PC-3 (cell line): ENCODE measurements at regions not wholly inside any gene's neighbourhood (a gene's known extent, or its start where the extent isn't known, plus 50 kb on each side); places are given as distances from the start of the nearest gene placed in this dataset.
A peak's percentile ranks its signal among the peaks of the same experiment; 100 is the strongest.

ENCODE experiments used
- ATAC-seq: fragments of 200-7000 bp; cut with Tn5 transposase; 2 replicates; pipeline ENCODE4 v1.9.1; 2020; ENCODE audit warnings: mild to moderate bottlenecking, moderate library complexity
- BruUV-seq: library from RNA; stranded (reverse); fragments of 400-500 nt; replicated peaks from 2 replicates; lab custom pipeline; 2021; lab: Mats Ljungman, UMichigan
- CTCF ChIA-PET: fragments of 300-600 bp; sonication (Branson Sonifier 250); formaldehyde crosslinking; loops from one replicate; lab custom pipeline; 2022; ENCODE audit warnings: antibody characterized with exemption; lab: Charles Lee
- POLR2A ChIA-PET: fragments of 300-600 bp; sonication (Branson Sonifier 250); formaldehyde crosslinking; loops from one replicate; lab custom pipeline; 2022; ENCODE audit warnings: antibody characterized with exemption; ENCODE audit not compliant: unreplicated experiment; lab: Charles Lee
- DNase-seq: peaks from one replicate; pipeline ENCODE4 v3.0.0-alpha.2; 2015
- H2AFZ ChIP-seq: fragments of 300-600 bp; sonication (generic); 2 replicates; pipeline ENCODE4 v1.6.0; 2016; ENCODE audit warnings: antibody characterized with exemption, low read length
- H3F3A ChIP-seq: fragments of 300-600 bp; sonication (generic); one replicate; pipeline ENCODE4 v1.6.0; 2017; ENCODE audit warnings: antibody characterized with exemption, low read length, control low read depth, mild to moderate bottlenecking; ENCODE audit not compliant: unreplicated experiment
- H3K27ac ChIP-seq: fragments of 300-600 bp; sonication (generic); 2 replicates; pipeline ENCODE4 v1.5.1; 2016; ENCODE audit warnings: mild to moderate bottlenecking, low read length
- H3K27me3 ChIP-seq: fragments of 300-600 bp; sonication (generic); 2 replicates; pipeline ENCODE4 v1.6.1; 2016; ENCODE audit warnings: low read length, mixed read lengths
- H3K36me3 ChIP-seq: fragments of 300-600 bp; sonication (generic); 2 replicates; pipeline ENCODE4 v1.6.1; 2016; ENCODE audit warnings: low read depth, mixed run types, low read length, mixed read lengths
- H3K4me1 ChIP-seq: fragments of 300-600 bp; sonication (generic); 2 replicates; pipeline ENCODE4 v1.5.1; 2016; ENCODE audit warnings: low read length; ENCODE audit not compliant: insufficient read depth
- H3K4me2 ChIP-seq: fragments of 300-600 bp; sonication (generic); 2 replicates; pipeline ENCODE4 v1.6.0; 2016; ENCODE audit warnings: low read length
- H3K4me3 ChIP-seq: fragments of 300-600 bp; sonication (generic); 2 replicates; pipeline ENCODE4 v1.5.1; 2016; ENCODE audit warnings: mild to moderate bottlenecking, low read length, mixed read lengths
- H3K79me2 ChIP-seq: fragments of 300-600 bp; sonication (generic); 2 replicates; pipeline ENCODE4 v1.6.1; 2017; ENCODE audit warnings: low read length, mixed read lengths
- H3K9ac ChIP-seq: fragments of 300-600 bp; sonication (generic); 2 replicates; pipeline ENCODE4 v1.6.0; 2016; ENCODE audit warnings: mild to moderate bottlenecking, low read length
- H3K9me2 ChIP-seq: fragments of 300-600 bp; sonication (generic); replicated peaks from 2 replicates; pipeline ENCODE4 v1.6.1; 2016; ENCODE audit warnings: mixed run types, low read length, mixed read lengths
- H3K9me3 ChIP-seq: fragments of 300-600 bp; sonication (generic); 2 replicates; pipeline ENCODE4 v1.6.1; 2016; ENCODE audit warnings: low read length, mixed read lengths
- H4K20me1 ChIP-seq: fragments of 300-600 bp; sonication (generic); 2 replicates; pipeline ENCODE4 v1.6.1; 2016; ENCODE audit warnings: low read length, mixed read lengths
- EZH2 ChIP-seq: fragments of 300-600 bp; sonication (generic); IDR thresholded peaks from one replicate; pipeline ENCODE4 v1.6.1; 2017; ENCODE audit warnings: antibody characterized with exemption, mild to moderate bottlenecking, low read length; ENCODE audit not compliant: unreplicated experiment
- EZH2phosphoT487 ChIP-seq: fragments of 300-600 bp; sonication (generic); IDR thresholded peaks from 2 replicates; pipeline ENCODE4 v1.6.1; 2018; ENCODE audit warnings: mild to moderate bottlenecking, antibody characterized with exemption, low read length, borderline replicate concordance
- intact Hi-C: fragments of 100-400 bp; cut with micrococcal nuclease; formaldehyde crosslinking; loops from 2 replicates; pipeline ENCODE4 v1.9.0; 2023
- TF ChIP-seq, protein P1 (sequence below): fragments of 300-600 bp; sonication (generic); conservative IDR thresholded peaks from 2 replicates; pipeline ENCODE4 v1.5.1; 2017; ENCODE audit warnings: antibody characterized with exemption, low read depth, mild to moderate bottlenecking, low read length

DNA sequence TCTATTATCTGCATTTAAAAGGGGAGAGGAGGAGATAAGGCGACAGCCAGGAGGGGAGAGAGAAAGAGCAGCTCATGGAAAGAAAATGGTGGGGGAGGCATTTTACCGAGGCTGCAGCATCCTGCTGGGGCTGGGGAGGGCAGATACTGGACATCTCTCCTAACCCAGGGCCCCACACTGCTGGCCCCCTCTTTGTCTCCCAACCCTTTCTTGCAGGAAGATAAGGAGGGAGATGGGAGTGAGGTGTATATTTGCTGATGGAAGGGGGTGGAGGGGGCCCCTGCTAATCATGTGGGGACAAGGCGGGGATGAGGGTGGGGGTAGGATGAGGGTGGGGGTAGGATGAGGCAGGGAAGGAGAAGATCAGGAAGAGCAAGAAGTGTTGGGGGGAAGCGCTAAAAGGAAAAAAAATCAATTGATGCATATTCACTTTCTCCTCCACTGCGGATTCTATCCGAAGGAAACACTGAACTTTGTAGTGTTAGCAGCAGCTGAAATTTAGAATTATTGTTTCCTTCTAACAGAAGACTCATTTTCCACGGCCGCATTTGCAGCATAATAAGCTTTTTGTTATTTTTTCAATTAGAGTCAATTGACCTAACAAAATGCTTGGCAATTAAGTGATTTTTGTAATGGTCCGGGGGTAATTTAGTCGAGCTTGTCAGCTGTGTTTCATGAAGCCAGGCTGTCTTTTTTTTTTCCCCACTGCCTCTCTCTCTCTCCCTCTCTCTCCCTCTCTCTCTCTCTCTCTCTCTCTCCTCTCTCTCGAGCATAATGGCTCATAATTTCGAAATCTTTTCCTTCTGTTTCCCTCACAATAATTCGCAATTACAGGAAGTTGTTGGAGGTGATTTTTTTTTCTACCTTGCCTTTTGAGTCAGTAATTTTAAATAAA, 1134.6 kb downstream of the BCL11B start:
- no TSS peak for BruUV-seq
- Histone ChIP-seq H3K9ac (no peak overlapping the region), H3K4me2 (no peak overlapping the region), H4K20me1 (no peaks in the 10 kb centered on the region), H3K27me3 (peaks cover 57% of the 10 kb centered on the region), H3K27ac (no peak overlapping the region), H3K9me3 (no peaks in the 10 kb centered on the region), H3F3A (no peaks in the 10 kb centered on the region), H3K79me2 (no peaks in the 10 kb centered on the region), H3K4me3 (no peak overlapping the region), H3K36me3 (no peaks in the 10 kb centered on the region), H2AFZ (no peak overlapping the region), H3K9me2 (no peaks in the 10 kb centered on the region), H3K4me1 (no peaks in the 10 kb centered on the region)
- ChIA-PET CTCF (no interaction called here), POLR2A (no interaction called here)
- ATAC-seq (no peak), DNase-seq (no peak)
- intact Hi-C loops = no loop called here
- TF ChIP-seq, protein P1, sequence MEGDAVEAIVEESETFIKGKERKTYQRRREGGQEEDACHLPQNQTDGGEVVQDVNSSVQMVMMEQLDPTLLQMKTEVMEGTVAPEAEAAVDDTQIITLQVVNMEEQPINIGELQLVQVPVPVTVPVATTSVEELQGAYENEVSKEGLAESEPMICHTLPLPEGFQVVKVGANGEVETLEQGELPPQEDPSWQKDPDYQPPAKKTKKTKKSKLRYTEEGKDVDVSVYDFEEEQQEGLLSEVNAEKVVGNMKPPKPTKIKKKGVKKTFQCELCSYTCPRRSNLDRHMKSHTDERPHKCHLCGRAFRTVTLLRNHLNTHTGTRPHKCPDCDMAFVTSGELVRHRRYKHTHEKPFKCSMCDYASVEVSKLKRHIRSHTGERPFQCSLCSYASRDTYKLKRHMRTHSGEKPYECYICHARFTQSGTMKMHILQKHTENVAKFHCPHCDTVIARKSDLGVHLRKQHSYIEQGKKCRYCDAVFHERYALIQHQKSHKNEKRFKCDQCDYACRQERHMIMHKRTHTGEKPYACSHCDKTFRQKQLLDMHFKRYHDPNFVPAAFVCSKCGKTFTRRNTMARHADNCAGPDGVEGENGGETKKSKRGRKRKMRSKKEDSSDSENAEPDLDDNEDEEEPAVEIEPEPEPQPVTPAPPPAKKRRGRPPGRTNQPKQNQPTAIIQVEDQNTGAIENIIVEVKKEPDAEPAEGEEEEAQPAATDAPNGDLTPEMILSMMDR = no peak
- TF ChIP-seq EZH2 (no peak), EZH2phosphoT487 (no peak)

- TF ChIP-seq EZH2phosphoT487 (no peak), EZH2 (no peak)
- TF ChIP-seq, protein P1 = peak; percentile 61
- intact Hi-C loops = no loop called here
- H4K20me1 ChIP-seq = no peaks in the 10 kb centered on the region
- no peaks in the 10 kb centered on the region for H3K4me1 ChIP-seq
- no TSS peak for BruUV-seq
- ChIA-PET CTCF (no interaction called here), POLR2A (no interaction called here)
- no peaks in the 10 kb centered on the region for H3K9me3 ChIP-seq
- no peak overlapping the region for H2AFZ ChIP-seq
- H3K36me3 ChIP-seq = no peaks in the 10 kb centered on the region
- no peaks in the 10 kb centered on the region for H3K9me2 ChIP-seq
- peaks cover 57% of the 10 kb centered on the region for H3K27me3 ChIP-seq
- no peak overlapping the region for H3K9ac ChIP-seq
- no peak overlapping the region for H3K4me3 ChIP-seq
- no peak overlapping the region for H3K27ac ChIP-seq
- H3K79me2 ChIP-seq = no peaks in the 10 kb centered on the region
- H3K4me2 ChIP-seq = no peak overlapping the region
- H3F3A ChIP-seq = no peaks in the 10 kb centered on the region
- ATAC-seq = no peak
- DNase-seq = peak; percentile 30
Observed at GRCh38 chr14:98138666-98139065, 1133.3 kb downstream of the BCL11B start.

GRCh38 chr14:98140862-98141530, 1131.0 kb downstream of the BCL11B start:
- Histone ChIP-seq H2AFZ (no peak overlapping the region), H3K9me2 (no peaks in the 10 kb centered on the region), H3K4me2 (no peak overlapping the region), H4K20me1 (no peaks in the 10 kb centered on the region), H3K4me1 (no peaks in the 10 kb centered on the region), H3F3A (no peaks in the 10 kb centered on the region), H3K9me3 (no peaks in the 10 kb centered on the region), H3K27ac (no peak overlapping the region), H3K79me2 (no peaks in the 10 kb centered on the region), H3K27me3 (peaks cover 47% of the 10 kb centered on the region), H3K4me3 (no peak overlapping the region), H3K36me3 (no peaks in the 10 kb centered on the region), H3K9ac (no peak overlapping the region)
- DNase-seq (no peak), ATAC-seq (no peak)
- BruUV-seq = no TSS peak
- POLR2A ChIA-PET = no interaction called here
- TF ChIP-seq EZH2 (no peak), EZH2phosphoT487 (no peak)
- TF ChIP-seq, protein P1 = no peak
- intact Hi-C loops = no loop called here
- CTCF ChIA-PET = no interaction called here
